ENCODE measurements at regions not wholly inside any gene's neighbourhood (a gene's known extent, or its start where the extent isn't known, plus 50 kb on each side); places are given as distances from the start of the nearest gene placed in this dataset.

- Histone ChIP-seq H3K27ac (ENCODE audit: low read depth, low read length) (no peak overlapping the region), H3K4me2 (ENCODE audit: insufficient read depth in 1 of 2, low read depth in 2 of 2, low read length in 2 of 2) (no peak overlapping the region), H3K79me1 (ENCODE audit: low read depth, low read length) (no peaks in the 10 kb centered on the region), H2BK12ac (ENCODE audit: low read depth, low read length) (no peak overlapping the region), H3K79me2 (ENCODE audit: control insufficient read depth in 1 of 2, insufficient read depth in 2 of 2, low read length in 2 of 2) (no peaks in the 10 kb centered on the region), H3K23me2 (ENCODE audit: low read depth, low read length) (no peaks in the 10 kb centered on the region), H3K36me3 (ENCODE audit: control insufficient read depth in 2 of 4, insufficient read depth in 4 of 4, low read length in 3 of 4) (no peaks in the 10 kb centered on the region), H3K9me3 (ENCODE audit: insufficient read depth in 2 of 2, low read depth in 1 of 2, low read length in 1 of 2) (no peaks in the 10 kb centered on the region), H4K8ac (ENCODE audit: extremely low read depth, insufficient read depth, low read length) (no peak overlapping the region), H4K91ac (replicated peaks; ENCODE audit: insufficient read length, low read length) (no peak overlapping the region), H3K14ac (ENCODE audit: insufficient read length) (no peak overlapping the region), H3K4me3 (ENCODE audit: extremely low read depth in 1 of 4, insufficient read depth in 2 of 4, low read depth in 3 of 4, low read length in 4 of 4) (no peak overlapping the region), H2AK5ac (ENCODE audit: low read depth, low read length) (no peak overlapping the region), H2BK5ac (ENCODE audit: low read depth, low read length) (no peak overlapping the region), H3K23ac (ENCODE audit: insufficient read length) (no peak overlapping the region), H3K9ac (replicated peaks in 1 of 4; ENCODE audit: extremely low read depth in 1 of 4, low read depth in 3 of 4, low read length in 3 of 4) (no peak overlapping the region), H4K20me1 (replicated peaks in 1 of 2; ENCODE audit: control insufficient read depth in 1 of 2, insufficient read depth in 2 of 2, low read length in 2 of 2) (no peaks in the 10 kb centered on the region), H3K4me1 (replicated peaks in 1 of 4; ENCODE audit: control insufficient read depth in 3 of 4, insufficient read depth in 4 of 4, low read length in 3 of 4) (no peaks in the 10 kb centered on the region), H2BK120ac (replicated peaks; ENCODE audit: low read depth, low read length) (no peak overlapping the region), H2BK20ac (ENCODE audit: low read length) (no peak overlapping the region), H3K4ac (replicated peaks; ENCODE audit: insufficient read length, low read depth, low read length) (no peak overlapping the region), H3K56ac (replicated peaks; ENCODE audit: insufficient read length, low read depth, low read length) (no peak overlapping the region), H2AFZ (ENCODE audit: low read length) (0 out of 2 replicates have a peak overlapping the region, but pooled peaks have one; percentile 63), H3K18ac (ENCODE audit: extremely low read depth, low read length) (no peak overlapping the region), H4K5ac (ENCODE audit: insufficient read length, low read depth, low read length) (no peak overlapping the region), H3K27me3 (replicated peaks in 1 of 4; ENCODE audit: control insufficient read depth in 3 of 4, extremely low read depth in 1 of 4, insufficient read depth in 3 of 4, low read length in 3 of 4) (no peaks in the 10 kb centered on the region), H2BK15ac (ENCODE audit: low read length) (no peak overlapping the region)
- WGBS, 2 experiments (ENCODE audit: extremely low coverage in 1 of 2, insufficient coverage in 1 of 2, insufficient read length in 1 of 2, insufficient replicate concordance in 2 of 2, low coverage in 1 of 2, low lambda C conversion rate in 2 of 2, missing lambda C conversion rate in 1 of 2): 97% methylated on average over 2 of the region's 2 CpGs; no CpG with 5 or more reads in 1 of the 2 experiments
- FAIRE-seq (no peak), DNase-seq (ENCODE audit: low read depth in 1 of 2, low spot score in 2 of 2) (no peak)
- ChIA-PET POLR2A (ENCODE audit: partially characterized antibody) (no interaction called here), CTCF (ENCODE audit: partially characterized antibody) (no interaction called here)
- TF ChIP-seq HDAC2 (IDR thresholded peaks at IDR 0.05; ENCODE audit: borderline replicate concordance in 1 of 2, low read depth in 2 of 2, low read length in 2 of 2) (no peak), EGR1 (IDR thresholded peaks at IDR 0.05; ENCODE audit: borderline replicate concordance, low read depth, low read length) (no peak), BACH1 (IDR thresholded peaks at IDR 0.05; ENCODE audit: low read length) (no peak), NANOG (IDR thresholded peaks at IDR 0.05; ENCODE audit: insufficient read depth, low read depth, low read length, poor library complexity, severe bottlenecking) (no peak), CTCF (IDR thresholded peaks at IDR 0.05; ENCODE audit: control extremely low read depth in 1 of 3, insufficient read depth in 1 of 3, low read depth in 1 of 3, low read length in 3 of 3) (no peak), GTF2F1 (IDR thresholded peaks at IDR 0.05; ENCODE audit: borderline replicate concordance, low read depth, low read length) (no peak), TAF7 (optimal IDR thresholded peaks at IDR 0.05; ENCODE audit: borderline replicate concordance, low read depth, low read length) (no peak), ASH2L (IDR thresholded peaks at IDR 0.05; ENCODE audit: low read length) (no peak), TCF12 (IDR thresholded peaks at IDR 0.05; ENCODE audit: low read depth, low read length) (no peak), POLR2A (IDR thresholded peaks at IDR 0.05; ENCODE audit: control extremely low read depth in 1 of 2, low read depth in 2 of 2, low read length in 2 of 2) (no peak), SP2 (IDR thresholded peaks at IDR 0.05; ENCODE audit: low read length) (no peak), YY1 (IDR thresholded peaks at IDR 0.05; ENCODE audit: low read depth, low read length) (no peak), EP300 (IDR thresholded peaks at IDR 0.05; ENCODE audit: borderline replicate concordance in 1 of 2, low read depth in 2 of 2, low read length in 2 of 2) (no peak)
Observed at GRCh38 chr4:166481055-166481454, 608.0 kb downstream of the TLL1 start.
